B cell (primary cell): ENCODE measurements at regions not wholly inside any gene's neighbourhood (a gene's known extent, or its start where the extent isn't known, plus 50 kb on each side); places are given as distances from the start of the nearest gene placed in this dataset.

ENCODE experiments used
- ATAC-seq: fragments of 200-7000 bp; cut with Tn5 transposase; one replicate; pipeline ENCODE4 v1.10.0; 2021; ENCODE audit warnings: low read depth, mild to moderate bottlenecking, moderate number of reproducible peaks, moderate library complexity
- CTCF ChIA-PET: fragments of 350-600 bp; sonication (Branson Sonifier 250); formaldehyde crosslinking; loops from one replicate; lab custom pipeline; 2021; ENCODE audit warnings: antibody characterized with exemption, inconsistent platforms; lab: Charles Lee
- POLR2A ChIA-PET: fragments of 350-600 bp; sonication (Branson Sonifier 250); formaldehyde crosslinking; loops from one replicate; lab custom pipeline; 2021; ENCODE audit warnings: antibody characterized with exemption; lab: Charles Lee
- DNase-seq: peaks from one replicate; pipeline ENCODE4 v3.0.0; 2013
- H2AFZ ChIP-seq: 2 replicates; pipeline ENCODE4 v1.6.1; 2012; ENCODE audit warnings: mild to moderate bottlenecking, low read depth, low read length; ENCODE audit not compliant: insufficient read depth, poor library complexity, severe bottlenecking
- H3K27ac ChIP-seq, 2 donors: 1 replicate in 1 of 2; 2 replicates in 1 of 2; pipeline ENCODE4 v1.5.1; 2012 to 2013; ENCODE audit warnings: low read length in 2 of 2, mild to moderate bottlenecking in 2 of 2, moderate library complexity in 1 of 2
- H3K27me3 ChIP-seq, 4 experiments: fragments of 200-600 bp in 1 of 4; sonication (generic) in 1 of 4; replicated peaks in 1 of 4; 1 replicate in 2 of 4; 2 replicates in 2 of 4; pipeline versions ENCODE4 v1.6.1 to v1.7.0; 2013 to 2016; ENCODE audit warnings: low read length in 3 of 4, mild to moderate bottlenecking in 2 of 4, mixed read lengths in 1 of 4, moderate library complexity in 1 of 4; ENCODE audit not compliant: insufficient read depth in 4 of 4, control insufficient read depth in 3 of 4; ENCODE audit errors: control extremely low read depth in 1 of 4
- H3K36me3 ChIP-seq, 2 experiments: replicated peaks in 1 of 2; 1 replicate in 1 of 2; 2 replicates in 1 of 2; pipeline versions ENCODE4 v1.6.1 to v1.7.1; 2013; ENCODE audit warnings: low read length in 1 of 2; ENCODE audit not compliant: insufficient read depth in 2 of 2, control insufficient read depth in 1 of 2; ENCODE audit errors: control extremely low read depth in 1 of 2, extremely low read depth in 1 of 2
- H3K4me1 ChIP-seq, 2 donors: fragments of 200-600 bp in 1 of 2; sonication (generic) in 1 of 2; 1 replicate in 1 of 2; 2 replicates in 1 of 2; pipeline versions ENCODE4 v1.5.1 to v1.6.1; 2013 to 2017; ENCODE audit warnings: low read length in 2 of 2; ENCODE audit not compliant: control insufficient read depth in 2 of 2, insufficient read depth in 2 of 2
- H3K4me2 ChIP-seq: replicated peaks from 2 replicates; pipeline ENCODE3; 2012; ENCODE audit warnings: mild to moderate bottlenecking, low read depth, low read length; ENCODE audit not compliant: poor library complexity, severe bottlenecking
- H3K4me3 ChIP-seq, 5 experiments: fragments of 200-600 bp in 1 of 5; sonication (generic) in 1 of 5; 1 replicate in 3 of 5; 2 replicates in 2 of 5; pipeline versions ENCODE4 v1.5.1 to v1.7.0; 2011 to 2016; ENCODE audit warnings: low read length in 4 of 5, mild to moderate bottlenecking in 4 of 5, low read depth in 2 of 5, control low read depth in 1 of 5, moderate library complexity in 1 of 5; ENCODE audit not compliant: insufficient read depth in 1 of 5; ENCODE audit errors: control extremely low read depth in 1 of 5, extremely low read depth in 1 of 5
- H3K79me2 ChIP-seq: fragments of 200-600 bp; sonication (generic); one replicate; pipeline ENCODE4 v1.6.0; 2016; ENCODE audit warnings: low read length; ENCODE audit not compliant: control insufficient read depth, insufficient read depth
- H3K9ac ChIP-seq: fragments of 200-600 bp; sonication (generic); 2 replicates; pipeline ENCODE4 v1.6.1; 2017; ENCODE audit warnings: mild to moderate bottlenecking, low read length, moderate library complexity
- H3K9me3 ChIP-seq, 3 donors: one replicate each; pipeline versions ENCODE4 v1.6.1 to v1.7.1; 2013; ENCODE audit warnings: low read length in 2 of 3; ENCODE audit not compliant: control insufficient read depth in 2 of 3, insufficient read depth in 1 of 3; ENCODE audit errors: control extremely low read depth in 1 of 3
- H4K20me1 ChIP-seq: 2 replicates; pipeline ENCODE4 v1.6.0; 2012; ENCODE audit warnings: mild to moderate bottlenecking, low read length; ENCODE audit not compliant: insufficient read depth, control insufficient read depth, poor library complexity, severe bottlenecking
- H3K27ac Mint-ChIP-seq: one replicate; pipeline ENCODE4 v1.8.0; 2021; ENCODE audit warnings: mixed read lengths
- H3K27me3 Mint-ChIP-seq: one replicate; pipeline ENCODE4 v1.8.0; 2021; ENCODE audit warnings: mixed read lengths
- H3K4me1 Mint-ChIP-seq: one replicate; pipeline ENCODE4 v1.8.0; 2021; ENCODE audit warnings: mixed read lengths
- H3K4me3 Mint-ChIP-seq: one replicate; pipeline ENCODE4 v1.8.0; 2021; ENCODE audit warnings: mixed read lengths
- H3K9me3 Mint-ChIP-seq: one replicate; pipeline ENCODE4 v1.8.0; 2022; ENCODE audit warnings: mixed read lengths; ENCODE audit not compliant: insufficient read depth
- EZH2 ChIP-seq: IDR thresholded peaks from 2 replicates; pipeline ENCODE4 v1.6.1; 2012; ENCODE audit warnings: borderline replicate concordance, low read depth, mild to moderate bottlenecking, moderate library complexity, low read length; ENCODE audit not compliant: insufficient read depth, poor library complexity, severe bottlenecking
- WGBS: methylation state at CpG from one replicate; pipeline ENCODE4 v1.1.5; 2013; ENCODE audit warnings: missing lambda C conversion rate; ENCODE audit not compliant: insufficient coverage; 5-methylcytosine and 5-hydroxymethylcytosine counted together
- intact Hi-C: fragments of 100-400 bp; cut with micrococcal nuclease; formaldehyde crosslinking; loops from one replicate; pipeline ENCODE4 v1.10.0; 2022
- TF ChIP-seq, protein P1 (sequence below): fragments of 200-600 bp; IDR thresholded peaks from one replicate; pipeline ENCODE4 v1.8.0; 2022; ENCODE audit warnings: antibody characterized with exemption, mild to moderate bottlenecking

DNA sequence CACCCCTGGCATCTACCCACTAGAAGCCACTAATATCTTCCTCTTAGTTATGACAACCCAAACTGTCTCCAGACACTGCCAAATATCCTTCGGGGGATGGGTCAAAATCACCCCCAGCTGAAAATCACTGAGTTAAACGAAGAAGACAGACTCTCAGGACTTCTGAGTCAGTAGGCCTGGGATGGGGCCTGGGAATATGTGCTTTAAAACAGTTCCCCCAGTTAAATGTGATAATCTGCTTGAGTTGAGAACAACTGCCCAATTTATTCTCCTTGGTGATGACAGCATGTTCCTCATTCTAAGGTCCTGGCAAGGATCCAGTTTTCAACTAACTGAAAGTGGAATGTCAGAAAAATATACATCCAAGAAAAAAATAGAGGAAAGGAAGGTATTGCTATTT lies 52.4 kb downstream of the CBLL2 start:
- Mint-ChIP-seq H3K27ac (no peak overlapping the region), H3K4me3 (no peak overlapping the region), H3K9me3 (peaks cover 3% of the 10 kb centered on the region), H3K27me3 (peaks cover 8% of the 10 kb centered on the region), H3K4me1 (no peaks in the 10 kb centered on the region)
- no peak for TF ChIP-seq EZH2
- TF ChIP-seq, protein P1, sequence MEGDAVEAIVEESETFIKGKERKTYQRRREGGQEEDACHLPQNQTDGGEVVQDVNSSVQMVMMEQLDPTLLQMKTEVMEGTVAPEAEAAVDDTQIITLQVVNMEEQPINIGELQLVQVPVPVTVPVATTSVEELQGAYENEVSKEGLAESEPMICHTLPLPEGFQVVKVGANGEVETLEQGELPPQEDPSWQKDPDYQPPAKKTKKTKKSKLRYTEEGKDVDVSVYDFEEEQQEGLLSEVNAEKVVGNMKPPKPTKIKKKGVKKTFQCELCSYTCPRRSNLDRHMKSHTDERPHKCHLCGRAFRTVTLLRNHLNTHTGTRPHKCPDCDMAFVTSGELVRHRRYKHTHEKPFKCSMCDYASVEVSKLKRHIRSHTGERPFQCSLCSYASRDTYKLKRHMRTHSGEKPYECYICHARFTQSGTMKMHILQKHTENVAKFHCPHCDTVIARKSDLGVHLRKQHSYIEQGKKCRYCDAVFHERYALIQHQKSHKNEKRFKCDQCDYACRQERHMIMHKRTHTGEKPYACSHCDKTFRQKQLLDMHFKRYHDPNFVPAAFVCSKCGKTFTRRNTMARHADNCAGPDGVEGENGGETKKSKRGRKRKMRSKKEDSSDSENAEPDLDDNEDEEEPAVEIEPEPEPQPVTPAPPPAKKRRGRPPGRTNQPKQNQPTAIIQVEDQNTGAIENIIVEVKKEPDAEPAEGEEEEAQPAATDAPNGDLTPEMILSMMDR: no peak
- Histone ChIP-seq H3K9me3 (no peaks in the 10 kb centered on the region), H3K27me3 (no peaks in the 10 kb centered on the region), H3K4me1 (no peaks in the 10 kb centered on the region), H3K9ac (no peak overlapping the region), H3K27ac (no peak overlapping the region), H4K20me1 (no peaks in the 10 kb centered on the region), H3K4me2 (no peak overlapping the region), H3K4me3 (no peak overlapping the region), H3K36me3 (no peaks in the 10 kb centered on the region), H3K79me2 (no peaks in the 10 kb centered on the region), H2AFZ (no peak overlapping the region)
- WGBS: no CpG with 5 or more reads among the region's 2 CpGs
- intact Hi-C loops: no loop called here
- ChIA-PET CTCF (no interaction called here), POLR2A (no interaction called here)
- no peak for DNase-seq
- ATAC-seq: no peak

DNA sequence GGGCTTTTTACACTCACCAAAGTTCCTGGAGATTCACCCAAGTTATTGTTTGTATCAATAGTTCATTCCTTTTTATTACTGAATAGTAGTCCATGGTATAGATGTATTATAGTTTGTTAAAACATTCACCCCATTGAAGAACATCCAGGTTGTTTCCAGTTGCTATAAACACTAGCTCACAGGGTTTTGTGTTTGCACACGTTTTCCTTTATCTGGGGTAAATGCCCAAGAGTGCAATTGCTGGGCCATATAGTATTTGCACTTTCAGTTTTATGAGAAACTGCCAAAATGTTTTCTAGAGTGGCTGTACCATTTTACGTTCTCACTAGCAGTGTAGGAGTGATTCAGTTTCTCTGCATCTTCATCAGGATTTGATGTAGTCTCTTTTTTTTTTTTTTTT lies 57.1 kb downstream of the CBLL2 start:
- CTCF ChIA-PET: no interaction called here
- no peaks in the 10 kb centered on the region for H3K27me3 ChIP-seq
- ATAC-seq (no peak), DNase-seq (no peak)
- POLR2A ChIA-PET: no interaction called here
- no peaks in the 10 kb centered on the region for H3K4me1 ChIP-seq
- H3K4me1 Mint-ChIP-seq: no peaks in the 10 kb centered on the region
- TF ChIP-seq, protein P1: no peak
- no peak for TF ChIP-seq EZH2
- no peak overlapping the region for H3K27ac ChIP-seq
- H3K9ac ChIP-seq: no peak overlapping the region
- H3K79me2 ChIP-seq: no peaks in the 10 kb centered on the region
- no peak overlapping the region for H2AFZ ChIP-seq
- H3K36me3 ChIP-seq: no peaks in the 10 kb centered on the region
- WGBS: no CpG with 5 or more reads among the region's 2 CpGs
- intact Hi-C loops: no loop called here
- no peak overlapping the region for H3K4me3 Mint-ChIP-seq
- H3K9me3 ChIP-seq: no peaks in the 10 kb centered on the region
- H3K4me2 ChIP-seq: no peak overlapping the region
- H3K4me3 ChIP-seq: no peak overlapping the region
- H3K27ac Mint-ChIP-seq: no peak overlapping the region
- H4K20me1 ChIP-seq: no peaks in the 10 kb centered on the region
- no peaks in the 10 kb centered on the region for H3K9me3 Mint-ChIP-seq
- H3K27me3 Mint-ChIP-seq: peaks cover 7% of the 10 kb centered on the region
